ENCODE measurements at regions not wholly inside any gene's neighbourhood (a gene's known extent, or its start where the extent isn't known, plus 50 kb on each side); places are given as distances from the start of the nearest gene placed in this dataset.

- no peak for TF ChIP-seq REST (IDR thresholded peaks at IDR 0.05)
- no peak for TF ChIP-seq TAF1 (conservative IDR thresholded peaks at IDR 0.05)
- TF ChIP-seq JUND (IDR thresholded peaks at IDR 0.05): no peak
- TF ChIP-seq, protein P1, sequence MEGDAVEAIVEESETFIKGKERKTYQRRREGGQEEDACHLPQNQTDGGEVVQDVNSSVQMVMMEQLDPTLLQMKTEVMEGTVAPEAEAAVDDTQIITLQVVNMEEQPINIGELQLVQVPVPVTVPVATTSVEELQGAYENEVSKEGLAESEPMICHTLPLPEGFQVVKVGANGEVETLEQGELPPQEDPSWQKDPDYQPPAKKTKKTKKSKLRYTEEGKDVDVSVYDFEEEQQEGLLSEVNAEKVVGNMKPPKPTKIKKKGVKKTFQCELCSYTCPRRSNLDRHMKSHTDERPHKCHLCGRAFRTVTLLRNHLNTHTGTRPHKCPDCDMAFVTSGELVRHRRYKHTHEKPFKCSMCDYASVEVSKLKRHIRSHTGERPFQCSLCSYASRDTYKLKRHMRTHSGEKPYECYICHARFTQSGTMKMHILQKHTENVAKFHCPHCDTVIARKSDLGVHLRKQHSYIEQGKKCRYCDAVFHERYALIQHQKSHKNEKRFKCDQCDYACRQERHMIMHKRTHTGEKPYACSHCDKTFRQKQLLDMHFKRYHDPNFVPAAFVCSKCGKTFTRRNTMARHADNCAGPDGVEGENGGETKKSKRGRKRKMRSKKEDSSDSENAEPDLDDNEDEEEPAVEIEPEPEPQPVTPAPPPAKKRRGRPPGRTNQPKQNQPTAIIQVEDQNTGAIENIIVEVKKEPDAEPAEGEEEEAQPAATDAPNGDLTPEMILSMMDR (IDR thresholded peaks at IDR 0.05; ENCODE audit: low read depth, low read length, missing input control): no peak
- TF ChIP-seq RXRA (IDR thresholded peaks at IDR 0.05): no peak
- no peak for TF ChIP-seq FOXA1 (IDR thresholded peaks at IDR 0.05)
- TF ChIP-seq NR2F2 (IDR thresholded peaks at IDR 0.05): no peak
These were observed 309.1 kb upstream of the GRIN3A start (continued) for GRCh38 chr9:102047549-102047948.

GRCh38 chr9:102044133-102044532, 305.7 kb upstream of the GRIN3A start:
- no peaks in the 10 kb centered on the region for H3K9me3 ChIP-seq (ENCODE audit: control insufficient read depth in 4 of 4, low read length in 3 of 4)
- no peak overlapping the region for H3K9ac ChIP-seq (ENCODE audit: low read depth in 1 of 2, low read length in 2 of 2)
- 85% methylated on average over 1 of the region's 1 CpG for WGBS
- H3K36me3 ChIP-seq (ENCODE audit: control insufficient read depth in 4 of 4, insufficient read depth in 3 of 4, low read depth in 1 of 4, low read length in 3 of 4): no peaks in the 10 kb centered on the region
- H3K4me3 ChIP-seq (ENCODE audit: low read depth in 1 of 3, low read length in 3 of 3): no peak overlapping the region
- no peak for TF ChIP-seq FOXA2 (IDR thresholded peaks at IDR 0.05)
- no peak for TF ChIP-seq SP1 (IDR thresholded peaks at IDR 0.05)
- TF ChIP-seq GABPA (IDR thresholded peaks at IDR 0.05 in 1 of 2, conservative IDR thresholded peaks at IDR 0.05 in 1 of 2): no peak
- no peak for TF ChIP-seq RAD21 (IDR thresholded peaks at IDR 0.05)
- no peak for TF ChIP-seq JUND (IDR thresholded peaks at IDR 0.05)
- TF ChIP-seq NR2F2 (IDR thresholded peaks at IDR 0.05): no peak
- TF ChIP-seq, protein P2, sequence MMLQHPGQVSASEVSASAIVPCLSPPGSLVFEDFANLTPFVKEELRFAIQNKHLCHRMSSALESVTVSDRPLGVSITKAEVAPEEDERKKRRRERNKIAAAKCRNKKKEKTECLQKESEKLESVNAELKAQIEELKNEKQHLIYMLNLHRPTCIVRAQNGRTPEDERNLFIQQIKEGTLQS (IDR thresholded peaks at IDR 0.05): no peak
- TF ChIP-seq FOXA1 (IDR thresholded peaks at IDR 0.05): no peak
- TF ChIP-seq HNF4A (conservative IDR thresholded peaks at IDR 0.05): no peak
- no peak for TF ChIP-seq EGR1 (IDR thresholded peaks at IDR 0.05; ENCODE audit: low read depth in 2 of 2)
- no peaks in the 10 kb centered on the region for H3K4me1 ChIP-seq (ENCODE audit: control insufficient read depth in 4 of 4, insufficient read depth in 4 of 4, low read length in 3 of 4)
- H3K27me3 ChIP-seq (ENCODE audit: control insufficient read depth in 4 of 4, insufficient read depth in 4 of 4, low read length in 3 of 4): no peaks in the 10 kb centered on the region
- no peak overlapping the region for H3K27ac ChIP-seq (ENCODE audit: low read depth in 1 of 2, low read length in 2 of 2)
- DNase-seq (ENCODE audit: low spot score): no peak

GRCh38 chr9:102038006-102038405, 299.6 kb upstream of the GRIN3A start:
- H3K4me3 ChIP-seq (ENCODE audit: low read depth in 1 of 3, low read length in 3 of 3): no peak overlapping the region
- no peaks in the 10 kb centered on the region for H3K36me3 ChIP-seq (ENCODE audit: control insufficient read depth in 4 of 4, insufficient read depth in 3 of 4, low read depth in 1 of 4, low read length in 3 of 4)
- no peaks in the 10 kb centered on the region for H3K27me3 ChIP-seq (ENCODE audit: control insufficient read depth in 4 of 4, insufficient read depth in 4 of 4, low read length in 3 of 4)
- H3K27ac ChIP-seq (ENCODE audit: low read depth in 1 of 2, low read length in 2 of 2): no peak overlapping the region
- TF ChIP-seq HNF4A (conservative IDR thresholded peaks at IDR 0.05) (no peak), GABPA (IDR thresholded peaks at IDR 0.05 in 1 of 2, conservative IDR thresholded peaks at IDR 0.05 in 1 of 2) (no peak), FOXA2 (IDR thresholded peaks at IDR 0.05) (no peak), FOXA1 (IDR thresholded peaks at IDR 0.05) (no peak), REST (IDR thresholded peaks at IDR 0.05) (no peak), RAD21 (IDR thresholded peaks at IDR 0.05) (no peak), JUND (IDR thresholded peaks at IDR 0.05) (no peak), NR2F2 (IDR thresholded peaks at IDR 0.05) (no peak), MAX (IDR thresholded peaks at IDR 0.05) (no peak), SP1 (IDR thresholded peaks at IDR 0.05) (no peak), HNF4G (IDR thresholded peaks at IDR 0.05) (no peak), YY1 (IDR thresholded peaks at IDR 0.05) (no peak), RXRA (IDR thresholded peaks at IDR 0.05) (no peak)
- DNase-seq (ENCODE audit: low spot score): no peak
- 78% methylated on average over 1 of the region's 1 CpG for WGBS
- H3K4me1 ChIP-seq (ENCODE audit: control insufficient read depth in 4 of 4, insufficient read depth in 4 of 4, low read length in 3 of 4): no peaks in the 10 kb centered on the region
- no peaks in the 10 kb centered on the region for H3K9me3 ChIP-seq (ENCODE audit: control insufficient read depth in 4 of 4, low read length in 3 of 4)
- H3K9ac ChIP-seq (ENCODE audit: low read depth in 1 of 2, low read length in 2 of 2): no peak overlapping the region

All from liver (tissue), 8 donors.